Uterus (tissue), 2 donors: ENCODE measurements at regions not wholly inside any gene's neighbourhood (a gene's known extent, or its start where the extent isn't known, plus 50 kb on each side); places are given as distances from the start of the nearest gene placed in this dataset.

ENCODE experiments used
- POLR2A ChIP-seq, 2 donors: fragments of 450-650 bp; IDR thresholded peaks; one replicate each; pipeline ENCODE4 v1.6.1; 2016; ENCODE audit warnings: antibody characterized with exemption in 2 of 2, mild to moderate bottlenecking in 1 of 2, moderate library complexity in 1 of 2
- TF ChIP-seq, protein P1 (sequence below), 4 experiments: fragments of 200-600 bp in 2 of 4; fragments of 450-650 bp in 2 of 4; sonication (generic) in 2 of 4; IDR thresholded peaks; one replicate each; pipeline ENCODE4 v1.5.1; 2016 to 2019; ENCODE audit warnings: antibody characterized with exemption in 4 of 4, mild to moderate bottlenecking in 2 of 4, moderate library complexity in 1 of 4

- TF ChIP-seq POLR2A (IDR thresholded peaks at IDR 0.05) = no peak
- TF ChIP-seq, protein P1, sequence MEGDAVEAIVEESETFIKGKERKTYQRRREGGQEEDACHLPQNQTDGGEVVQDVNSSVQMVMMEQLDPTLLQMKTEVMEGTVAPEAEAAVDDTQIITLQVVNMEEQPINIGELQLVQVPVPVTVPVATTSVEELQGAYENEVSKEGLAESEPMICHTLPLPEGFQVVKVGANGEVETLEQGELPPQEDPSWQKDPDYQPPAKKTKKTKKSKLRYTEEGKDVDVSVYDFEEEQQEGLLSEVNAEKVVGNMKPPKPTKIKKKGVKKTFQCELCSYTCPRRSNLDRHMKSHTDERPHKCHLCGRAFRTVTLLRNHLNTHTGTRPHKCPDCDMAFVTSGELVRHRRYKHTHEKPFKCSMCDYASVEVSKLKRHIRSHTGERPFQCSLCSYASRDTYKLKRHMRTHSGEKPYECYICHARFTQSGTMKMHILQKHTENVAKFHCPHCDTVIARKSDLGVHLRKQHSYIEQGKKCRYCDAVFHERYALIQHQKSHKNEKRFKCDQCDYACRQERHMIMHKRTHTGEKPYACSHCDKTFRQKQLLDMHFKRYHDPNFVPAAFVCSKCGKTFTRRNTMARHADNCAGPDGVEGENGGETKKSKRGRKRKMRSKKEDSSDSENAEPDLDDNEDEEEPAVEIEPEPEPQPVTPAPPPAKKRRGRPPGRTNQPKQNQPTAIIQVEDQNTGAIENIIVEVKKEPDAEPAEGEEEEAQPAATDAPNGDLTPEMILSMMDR (IDR thresholded peaks at IDR 0.05) = no peak
Observed at GRCh38 chr12:116666305-116666673, 71.6 kb downstream of the SPRING1 start.
